OCI-LY1 (cell line): ENCODE measurements at regions not wholly inside any gene's neighbourhood (a gene's known extent, or its start where the extent isn't known, plus 50 kb on each side); places are given as distances from the start of the nearest gene placed in this dataset.
"Not testable (repeated sequence)": the region's sequence is repeated elsewhere in the genome, so short reads cannot be mapped to it uniquely, and the experiment has no call there.

Source experiments
- EZH2 ChIP-seq: fragments of 200-600 bp; sonication (generic), shearing (Covaris generic); IDR thresholded peaks from 2 replicates; pipeline ENCODE4 v1.8.0; 2017; ENCODE audit warnings: borderline replicate concordance, mixed run types, mild to moderate bottlenecking, antibody characterized with exemption, low read length, moderate library complexity, mixed read lengths
- TF ChIP-seq, protein P1 (sequence below): fragments of 200-600 bp; sonication (generic), shearing (Covaris generic); IDR thresholded peaks from 2 replicates; pipeline ENCODE4 v1.5.1; 2017; ENCODE audit warnings: mild to moderate bottlenecking, antibody characterized with exemption, low read length, moderate library complexity, mixed read lengths

GRCh38 chr20:25774711-25775110, 78.1 kb upstream of the ZNF337 start:
- TF ChIP-seq, protein P1, sequence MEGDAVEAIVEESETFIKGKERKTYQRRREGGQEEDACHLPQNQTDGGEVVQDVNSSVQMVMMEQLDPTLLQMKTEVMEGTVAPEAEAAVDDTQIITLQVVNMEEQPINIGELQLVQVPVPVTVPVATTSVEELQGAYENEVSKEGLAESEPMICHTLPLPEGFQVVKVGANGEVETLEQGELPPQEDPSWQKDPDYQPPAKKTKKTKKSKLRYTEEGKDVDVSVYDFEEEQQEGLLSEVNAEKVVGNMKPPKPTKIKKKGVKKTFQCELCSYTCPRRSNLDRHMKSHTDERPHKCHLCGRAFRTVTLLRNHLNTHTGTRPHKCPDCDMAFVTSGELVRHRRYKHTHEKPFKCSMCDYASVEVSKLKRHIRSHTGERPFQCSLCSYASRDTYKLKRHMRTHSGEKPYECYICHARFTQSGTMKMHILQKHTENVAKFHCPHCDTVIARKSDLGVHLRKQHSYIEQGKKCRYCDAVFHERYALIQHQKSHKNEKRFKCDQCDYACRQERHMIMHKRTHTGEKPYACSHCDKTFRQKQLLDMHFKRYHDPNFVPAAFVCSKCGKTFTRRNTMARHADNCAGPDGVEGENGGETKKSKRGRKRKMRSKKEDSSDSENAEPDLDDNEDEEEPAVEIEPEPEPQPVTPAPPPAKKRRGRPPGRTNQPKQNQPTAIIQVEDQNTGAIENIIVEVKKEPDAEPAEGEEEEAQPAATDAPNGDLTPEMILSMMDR: not testable (repeated sequence)
- TF ChIP-seq EZH2: not testable (repeated sequence)
